Mucosa of descending colon (tissue), 3 donors: ENCODE measurements at regions not wholly inside any gene's neighbourhood (a gene's known extent, or its start where the extent isn't known, plus 50 kb on each side); places are given as distances from the start of the nearest gene placed in this dataset.

Experiments used
- ATAC-seq: fragments of 200-7000 bp; cut with Tn5 transposase; one replicate; pipeline ENCODE4 v1.9.1; 2020; ENCODE audit warnings: mild to moderate bottlenecking, moderate library complexity
- DNase-seq, 3 donors: peaks; one replicate each; pipeline ENCODE4 v3.0.0-alpha.2; 2020
- H3K36me3 ChIP-seq: fragments of 200-600 bp; one replicate; pipeline ENCODE4 v1.8.0; 2021; ENCODE audit warnings: low read depth, mild to moderate bottlenecking
- H3K4me1 ChIP-seq: fragments of 200-600 bp; one replicate; pipeline ENCODE4 v1.8.0; 2021; ENCODE audit warnings: low read depth, mild to moderate bottlenecking
- H3K4me3 ChIP-seq: fragments of 200-600 bp; one replicate; pipeline ENCODE4 v1.8.0; 2021; ENCODE audit warnings: mild to moderate bottlenecking
- H3K9me3 ChIP-seq: fragments of 200-600 bp; one replicate; pipeline ENCODE4 v1.8.0; 2021; ENCODE audit warnings: mild to moderate bottlenecking
- CTCF ChIP-seq: fragments of 200-600 bp; IDR thresholded peaks from one replicate; pipeline ENCODE4 v1.8.0; 2022; ENCODE audit warnings: antibody characterized with exemption, mild to moderate bottlenecking
- intact Hi-C, 2 donors: fragments of 100-400 bp; cut with DNase I in 1 of 2; cut with micrococcal nuclease in 1 of 2; formaldehyde crosslinking; loops; one replicate each; pipeline versions ENCODE4 v1.11.0 to v1.11.1; 2022; cut with DNase I, micrococcal nuclease
- donor health status: DM: no; HTN: no; CAD: no; lungs with moderate emphysema.
- donor health status: DM: no; HTN: no; CAD: no.
- donor health status: DM: no; HTN: yes; CAD: no.

- Histone ChIP-seq H3K9me3 (no peaks in the 10 kb centered on the region), H3K4me1 (no peaks in the 10 kb centered on the region), H3K36me3 (no peaks in the 10 kb centered on the region), H3K4me3 (no peak overlapping the region)
- no peak for TF ChIP-seq CTCF
- intact Hi-C loops = no loop called here
- DNase-seq (no peak), ATAC-seq (no peak)
Measured at GRCh38 chr16:80384862-80385261, 155.9 kb upstream of the DYNLRB2 start.

GRCh38 chr16:80380514-80380913 lies 160.3 kb upstream of the DYNLRB2 start:
- no peak for DNase-seq
- no peaks in the 10 kb centered on the region for H3K36me3 ChIP-seq
- TF ChIP-seq CTCF = no peak
- no peaks in the 10 kb centered on the region for H3K4me1 ChIP-seq
- intact Hi-C loops = no loop called here
- H3K9me3 ChIP-seq = no peaks in the 10 kb centered on the region
- ATAC-seq = no peak
- H3K4me3 ChIP-seq = no peak overlapping the region

GRCh38 chr16:80377096-80377956 lies 163.5 kb upstream of the DYNLRB2 start:
- H3K4me1 ChIP-seq = no peaks in the 10 kb centered on the region
- no peak for DNase-seq
- H3K36me3 ChIP-seq = no peaks in the 10 kb centered on the region
- intact Hi-C loops = no loop called here
- ATAC-seq = no peak
- TF ChIP-seq CTCF = no peak
- H3K9me3 ChIP-seq = no peaks in the 10 kb centered on the region
- no peak overlapping the region for H3K4me3 ChIP-seq

- no peak for TF ChIP-seq CTCF
- intact Hi-C loops = no loop called here
- DNase-seq (no peak), ATAC-seq (no peak)
- no peaks in the 10 kb centered on the region for H3K4me1 ChIP-seq
- H3K36me3 ChIP-seq = no peaks in the 10 kb centered on the region
- no peaks in the 10 kb centered on the region for H3K9me3 ChIP-seq
- H3K4me3 ChIP-seq = no peak overlapping the region
Measured at GRCh38 chr16:80375973-80376372, 164.8 kb upstream of the DYNLRB2 start.

GRCh38 chr16:80375513-80375912 lies 165.3 kb upstream of the DYNLRB2 start:
- Histone ChIP-seq H3K9me3 (no peaks in the 10 kb centered on the region), H3K4me3 (no peak overlapping the region), H3K4me1 (no peaks in the 10 kb centered on the region), H3K36me3 (no peaks in the 10 kb centered on the region)
- no peak for ATAC-seq
- no peak for DNase-seq
- TF ChIP-seq CTCF = no peak
- intact Hi-C loops = no loop called here
